Caco-2 (cell line): ENCODE measurements at regions not wholly inside any gene's neighbourhood (a gene's known extent, or its start where the extent isn't known, plus 50 kb on each side); places are given as distances from the start of the nearest gene placed in this dataset.

ENCODE experiments used
- BruUV-seq: library from RNA; stranded (reverse); fragments of 400-500 nt; replicated peaks from 2 replicates; lab custom pipeline; 2021; lab: Mats Ljungman, UMichigan
- CTCF ChIA-PET: fragments of 300-600 bp; sonication (Branson Sonifier 250); formaldehyde crosslinking; loops from one replicate; lab custom pipeline; 2022; ENCODE audit warnings: antibody characterized with exemption; lab: Charles Lee
- POLR2A ChIA-PET: fragments of 300-600 bp; sonication (Branson Sonifier 250); formaldehyde crosslinking; loops from one replicate; lab custom pipeline; 2022; ENCODE audit warnings: antibody characterized with exemption; lab: Charles Lee
- DNase-seq, 2 experiments: peaks; one replicate each; pipeline versions ENCODE4 v3.0.0 to v3.0.0-alpha.2; 2020 to 2022
- H3K27me3 ChIP-seq: replicated peaks from 2 replicates; pipeline ENCODE4 v1.6.0; 2011; ENCODE audit warnings: low read length; ENCODE audit not compliant: control insufficient read depth, insufficient read depth
- H3K36me3 ChIP-seq: 2 replicates; pipeline ENCODE4 v1.5.1; 2011; ENCODE audit warnings: low read length; ENCODE audit not compliant: control insufficient read depth, insufficient read depth
- H3K4me1 ChIP-seq: fragments of 250-450 bp; sonication (Bioruptor Pico); 2 replicates; pipeline ENCODE4 v1.5.1; 2020; ENCODE audit warnings: mild to moderate bottlenecking
- H3K4me3 ChIP-seq: 2 replicates; pipeline ENCODE4 v1.5.1; 2011; ENCODE audit warnings: low read depth, mild to moderate bottlenecking, control low read depth, low read length
- H3K9me3 ChIP-seq: fragments of 250-450 bp; sonication (Bioruptor Pico); 2 replicates; pipeline ENCODE4 v1.5.1; 2020; ENCODE audit warnings: mild to moderate bottlenecking, moderate library complexity
- H3K27ac Mint-ChIP-seq: one replicate; pipeline ENCODE4 v1.8.0; 2022; ENCODE audit warnings: mixed read lengths; ENCODE audit not compliant: unreplicated experiment
- H3K27me3 Mint-ChIP-seq: one replicate; pipeline ENCODE4 v1.8.0; 2022; ENCODE audit warnings: mixed read lengths; ENCODE audit not compliant: insufficient read depth, unreplicated experiment
- H3K36me3 Mint-ChIP-seq: one replicate; pipeline ENCODE4 v1.8.0; 2022; ENCODE audit warnings: mild to moderate bottlenecking, mixed read lengths; ENCODE audit not compliant: insufficient read depth, unreplicated experiment
- H3K4me1 Mint-ChIP-seq: one replicate; pipeline ENCODE4 v1.8.0; 2022; ENCODE audit warnings: low read depth, mixed read lengths; ENCODE audit not compliant: unreplicated experiment
- H3K4me3 Mint-ChIP-seq: one replicate; pipeline ENCODE4 v1.8.0; 2022; ENCODE audit warnings: mild to moderate bottlenecking, moderate library complexity, mixed read lengths; ENCODE audit not compliant: unreplicated experiment
- H3K9me3 Mint-ChIP-seq: one replicate; pipeline ENCODE4 v1.8.0; 2022; ENCODE audit warnings: mixed read lengths; ENCODE audit not compliant: unreplicated experiment
- intact Hi-C: fragments of 100-400 bp; cut with micrococcal nuclease; formaldehyde crosslinking; loops from one replicate; pipeline ENCODE4 v1.10.0; 2022; ENCODE audit not compliant: unreplicated experiment
- TF ChIP-seq, protein P1 (sequence below), 2 experiments: fragments of 200-600 bp in 1 of 2; IDR thresholded peaks; 1 replicate in 1 of 2; 2 replicates in 1 of 2; pipeline versions ENCODE4 v1.5.1 to v1.8.0; 2011 to 2022; ENCODE audit warnings: antibody characterized with exemption in 1 of 2, control low read depth in 1 of 2, inconsistent platforms in 1 of 2, low read depth in 1 of 2, low read length in 1 of 2, mild to moderate bottlenecking in 1 of 2, moderate library complexity in 1 of 2; ENCODE audit not compliant: insufficient read depth in 1 of 2, severe bottlenecking in 1 of 2, unreplicated experiment in 1 of 2

GRCh38 chr13:62193919-62194318, 778.3 kb upstream of the PCDH20 start:
- no peak overlapping the region for H3K4me3 ChIP-seq
- no peak for DNase-seq
- Mint-ChIP-seq H3K27ac (no peak overlapping the region), H3K9me3 (no peaks in the 10 kb centered on the region), H3K36me3 (peaks cover 6% of the 10 kb centered on the region), H3K4me1 (no peaks in the 10 kb centered on the region), H3K27me3 (no peaks in the 10 kb centered on the region), H3K4me3 (no peak overlapping the region)
- TF ChIP-seq, protein P1, sequence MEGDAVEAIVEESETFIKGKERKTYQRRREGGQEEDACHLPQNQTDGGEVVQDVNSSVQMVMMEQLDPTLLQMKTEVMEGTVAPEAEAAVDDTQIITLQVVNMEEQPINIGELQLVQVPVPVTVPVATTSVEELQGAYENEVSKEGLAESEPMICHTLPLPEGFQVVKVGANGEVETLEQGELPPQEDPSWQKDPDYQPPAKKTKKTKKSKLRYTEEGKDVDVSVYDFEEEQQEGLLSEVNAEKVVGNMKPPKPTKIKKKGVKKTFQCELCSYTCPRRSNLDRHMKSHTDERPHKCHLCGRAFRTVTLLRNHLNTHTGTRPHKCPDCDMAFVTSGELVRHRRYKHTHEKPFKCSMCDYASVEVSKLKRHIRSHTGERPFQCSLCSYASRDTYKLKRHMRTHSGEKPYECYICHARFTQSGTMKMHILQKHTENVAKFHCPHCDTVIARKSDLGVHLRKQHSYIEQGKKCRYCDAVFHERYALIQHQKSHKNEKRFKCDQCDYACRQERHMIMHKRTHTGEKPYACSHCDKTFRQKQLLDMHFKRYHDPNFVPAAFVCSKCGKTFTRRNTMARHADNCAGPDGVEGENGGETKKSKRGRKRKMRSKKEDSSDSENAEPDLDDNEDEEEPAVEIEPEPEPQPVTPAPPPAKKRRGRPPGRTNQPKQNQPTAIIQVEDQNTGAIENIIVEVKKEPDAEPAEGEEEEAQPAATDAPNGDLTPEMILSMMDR (IDR thresholded peaks at IDR 0.05; ENCODE audit: insufficient read depth in 1 of 2, low read depth in 1 of 2, low read length in 1 of 2, severe bottlenecking in 1 of 2, unreplicated experiment in 1 of 2), result no peak
- intact Hi-C loops, result no loop called here
- no peaks in the 10 kb centered on the region for H3K9me3 ChIP-seq
- ChIA-PET CTCF (no interaction called here), POLR2A (no interaction called here)
- H3K27me3 ChIP-seq, result no peaks in the 10 kb centered on the region
- no peaks in the 10 kb centered on the region for H3K36me3 ChIP-seq
- BruUV-seq, result no TSS peak
- H3K4me1 ChIP-seq, result no peaks in the 10 kb centered on the region

GRCh38 chr13:62185631-62186255, 770.1 kb upstream of the PCDH20 start:
- Mint-ChIP-seq H3K36me3 (no peaks in the 10 kb centered on the region), H3K27me3 (no peaks in the 10 kb centered on the region), H3K4me1 (no peaks in the 10 kb centered on the region), H3K27ac (no peak overlapping the region), H3K4me3 (no peak overlapping the region), H3K9me3 (no peaks in the 10 kb centered on the region)
- no TSS peak for BruUV-seq
- no peak for DNase-seq
- H3K4me1 ChIP-seq, result no peaks in the 10 kb centered on the region
- POLR2A ChIA-PET, result no interaction called here
- H3K9me3 ChIP-seq, result no peaks in the 10 kb centered on the region
- TF ChIP-seq, protein P1 (IDR thresholded peaks at IDR 0.05; ENCODE audit: insufficient read depth in 1 of 2, low read depth in 1 of 2, low read length in 1 of 2, severe bottlenecking in 1 of 2, unreplicated experiment in 1 of 2), result no peak
- H3K27me3 ChIP-seq, result no peaks in the 10 kb centered on the region
- intact Hi-C loops, result no loop called here
- no peaks in the 10 kb centered on the region for H3K36me3 ChIP-seq
- CTCF ChIA-PET, result no interaction called here
- no peak overlapping the region for H3K4me3 ChIP-seq

- H3K4me1 ChIP-seq, result no peaks in the 10 kb centered on the region
- ChIA-PET POLR2A (interaction anchor here (0.7 kb wide), 1 partner anchor 1778 kb away, joined by 3 read pairs; no protein-coding TSS in a partner anchor), CTCF (no interaction called here)
- BruUV-seq, result no TSS peak
- TF ChIP-seq, protein P1 (IDR thresholded peaks at IDR 0.05; ENCODE audit: insufficient read depth in 1 of 2, low read depth in 1 of 2, low read length in 1 of 2, severe bottlenecking in 1 of 2, unreplicated experiment in 1 of 2), result no peak
- no peak for DNase-seq
- H3K9me3 ChIP-seq, result no peaks in the 10 kb centered on the region
- no peak overlapping the region for H3K4me3 ChIP-seq
- no peaks in the 10 kb centered on the region for H3K27me3 Mint-ChIP-seq
- H3K27me3 ChIP-seq, result no peaks in the 10 kb centered on the region
- intact Hi-C loops, result no loop called here
- no peak overlapping the region for H3K4me3 Mint-ChIP-seq
- H3K4me1 Mint-ChIP-seq, result no peaks in the 10 kb centered on the region
- no peaks in the 10 kb centered on the region for H3K36me3 ChIP-seq
- H3K9me3 Mint-ChIP-seq, result peaks cover 2% of the 10 kb centered on the region
- H3K36me3 Mint-ChIP-seq, result no peaks in the 10 kb centered on the region
- H3K27ac Mint-ChIP-seq, result no peak overlapping the region
These were observed 760.4 kb upstream of the PCDH20 start for GRCh38 chr13:62176051-62176450.
